ENCODE measurements at regions not wholly inside any gene's neighbourhood (a gene's known extent, or its start where the extent isn't known, plus 50 kb on each side); places are given as distances from the start of the nearest gene placed in this dataset.

- POLR2A ChIA-PET, result no interaction called here
- no peaks in the 10 kb centered on the region for H3K36me3 Mint-ChIP-seq
- peaks cover 0 to 11% (median 2%) of the 10 kb centered on the region in 11 donors for H3K9me3 Mint-ChIP-seq
- peaks cover 0 to 9% (median 0%) of the 10 kb centered on the region in 5 donors for H3K27me3 Mint-ChIP-seq
- H3K27ac Mint-ChIP-seq, result no peak overlapping the region
- CTCF ChIA-PET, result no interaction called here
- Histone ChIP-seq H3K9me3 (ENCODE audit: control insufficient read depth in 2 of 3, low read length in 3 of 3) (no peaks in the 10 kb centered on the region), H3K4me3 (ENCODE audit: low read length) (no peak overlapping the region), H3K27ac (ENCODE audit: low read depth, low read length) (no peak overlapping the region), H3K27me3 (ENCODE audit: control insufficient read depth in 2 of 2, insufficient read depth in 2 of 2, low read length in 2 of 2) (no peaks in the 10 kb centered on the region), H3K4me1 (ENCODE audit: control insufficient read depth in 2 of 2, insufficient read depth in 2 of 2, low read length in 2 of 2) (no peaks in the 10 kb centered on the region), H3K36me3 (ENCODE audit: control insufficient read depth in 2 of 3, insufficient read depth in 3 of 3, low read length in 3 of 3) (no peaks in the 10 kb centered on the region)
- no peak overlapping the region for H3K4me3 Mint-ChIP-seq
- ATAC-seq, result no peak
- no peaks in the 10 kb centered on the region for H3K4me1 Mint-ChIP-seq
- no peak for DNase-seq
- intact Hi-C loops (cut with micrococcal nuclease), result no loop called here
These were observed 471.0 kb upstream of the SEMA6D start for GRCh38 chr15:47246317-47246716.

GRCh38 chr15:47258521-47258920 lies 458.8 kb upstream of the SEMA6D start:
- ATAC-seq (no peak), DNase-seq (no peak)
- H3K36me3 Mint-ChIP-seq, result no peaks in the 10 kb centered on the region
- Histone ChIP-seq H3K4me3 (ENCODE audit: low read length) (no peak overlapping the region), H3K36me3 (ENCODE audit: control insufficient read depth in 2 of 3, insufficient read depth in 3 of 3, low read length in 3 of 3) (no peaks in the 10 kb centered on the region), H3K4me1 (ENCODE audit: control insufficient read depth in 2 of 2, insufficient read depth in 2 of 2, low read length in 2 of 2) (no peaks in the 10 kb centered on the region), H3K9me3 (ENCODE audit: control insufficient read depth in 2 of 3, low read length in 3 of 3) (no peaks in the 10 kb centered on the region), H3K27me3 (ENCODE audit: control insufficient read depth in 2 of 2, insufficient read depth in 2 of 2, low read length in 2 of 2) (no peaks in the 10 kb centered on the region), H3K27ac (ENCODE audit: low read depth, low read length) (no peak overlapping the region)
- H3K9me3 Mint-ChIP-seq, result peaks cover 8 to 26% (median 14%) of the 10 kb centered on the region in 11 donors
- intact Hi-C loops (cut with micrococcal nuclease), result no loop called here
- no peak overlapping the region for H3K4me3 Mint-ChIP-seq
- H3K4me1 Mint-ChIP-seq, result no peaks in the 10 kb centered on the region
- H3K27ac Mint-ChIP-seq, result no peak overlapping the region
- ChIA-PET CTCF (no interaction called here), POLR2A (no interaction called here)
- H3K27me3 Mint-ChIP-seq, result peaks cover 0 to 12% (median 4%) of the 10 kb centered on the region in 5 donors

GRCh38 chr15:47265686-47266085 lies 451.6 kb upstream of the SEMA6D start:
- H3K4me1 Mint-ChIP-seq, result no peaks in the 10 kb centered on the region
- H3K4me3 Mint-ChIP-seq, result no peak overlapping the region
- no peak overlapping the region for H3K4me3 ChIP-seq (ENCODE audit: low read length)
- POLR2A ChIA-PET, result no interaction called here
- H3K36me3 ChIP-seq (ENCODE audit: control insufficient read depth in 2 of 3, insufficient read depth in 3 of 3, low read length in 3 of 3), result no peaks in the 10 kb centered on the region
- no peak overlapping the region for H3K27ac Mint-ChIP-seq
- intact Hi-C loops (cut with micrococcal nuclease), result no loop called here
- no peak for ATAC-seq
- CTCF ChIA-PET, result no interaction called here
- no peaks in the 10 kb centered on the region for H3K36me3 Mint-ChIP-seq
- no peak for DNase-seq
- no peaks in the 10 kb centered on the region for H3K9me3 ChIP-seq (ENCODE audit: control insufficient read depth in 2 of 3, low read length in 3 of 3)
- H3K27me3 Mint-ChIP-seq, result peaks cover 0 to under 1% (median 0%) of the 10 kb centered on the region in 5 donors
- no peaks in the 10 kb centered on the region for H3K4me1 ChIP-seq (ENCODE audit: control insufficient read depth in 2 of 2, insufficient read depth in 2 of 2, low read length in 2 of 2)
- no peak overlapping the region for H3K27ac ChIP-seq (ENCODE audit: low read depth, low read length)
- no peaks in the 10 kb centered on the region for H3K27me3 ChIP-seq (ENCODE audit: control insufficient read depth in 2 of 2, insufficient read depth in 2 of 2, low read length in 2 of 2)
- peaks cover 5 to 13% (median 8%) of the 10 kb centered on the region in 11 donors for H3K9me3 Mint-ChIP-seq

- POLR2A ChIA-PET, result no interaction called here
- Histone ChIP-seq H3K9me3 (ENCODE audit: control insufficient read depth in 2 of 3, low read length in 3 of 3) (no peaks in the 10 kb centered on the region), H3K36me3 (ENCODE audit: control insufficient read depth in 2 of 3, insufficient read depth in 3 of 3, low read length in 3 of 3) (no peaks in the 10 kb centered on the region), H3K4me1 (ENCODE audit: control insufficient read depth in 2 of 2, insufficient read depth in 2 of 2, low read length in 2 of 2) (no peaks in the 10 kb centered on the region), H3K27ac (ENCODE audit: low read depth, low read length) (no peak overlapping the region), H3K4me3 (ENCODE audit: low read length) (no peak overlapping the region), H3K27me3 (ENCODE audit: control insufficient read depth in 2 of 2, insufficient read depth in 2 of 2, low read length in 2 of 2) (no peaks in the 10 kb centered on the region)
- peaks cover 0 to 3% (median 0%) of the 10 kb centered on the region in 5 donors for H3K27me3 Mint-ChIP-seq
- no peak for DNase-seq
- H3K27ac Mint-ChIP-seq, result no peak overlapping the region
- no peaks in the 10 kb centered on the region for H3K4me1 Mint-ChIP-seq
- H3K36me3 Mint-ChIP-seq, result no peaks in the 10 kb centered on the region
- peaks cover 5 to 16% (median 8%) of the 10 kb centered on the region in 11 donors for H3K9me3 Mint-ChIP-seq
- H3K4me3 Mint-ChIP-seq, result no peak overlapping the region
- CTCF ChIA-PET, result no interaction called here
- no peak for ATAC-seq
- intact Hi-C loops (cut with micrococcal nuclease), result no loop called here
These were observed 450.7 kb upstream of the SEMA6D start for GRCh38 chr15:47266566-47266965.

- POLR2A ChIA-PET, result no interaction called here
- Histone ChIP-seq H3K36me3 (ENCODE audit: control insufficient read depth in 2 of 3, insufficient read depth in 3 of 3, low read length in 3 of 3) (no peaks in the 10 kb centered on the region), H3K27ac (ENCODE audit: low read depth, low read length) (no peak overlapping the region), H3K4me1 (ENCODE audit: control insufficient read depth in 2 of 2, insufficient read depth in 2 of 2, low read length in 2 of 2) (no peaks in the 10 kb centered on the region), H3K27me3 (ENCODE audit: control insufficient read depth in 2 of 2, insufficient read depth in 2 of 2, low read length in 2 of 2) (no peaks in the 10 kb centered on the region), H3K4me3 (ENCODE audit: low read length) (no peak overlapping the region), H3K9me3 (ENCODE audit: control insufficient read depth in 2 of 3, low read length in 3 of 3) (no peaks in the 10 kb centered on the region)
- Mint-ChIP-seq H3K27ac (no peak overlapping the region), H3K9me3 (peaks cover 2 to 21% (median 7%) of the 10 kb centered on the region in 11 donors), H3K36me3 (no peaks in the 10 kb centered on the region), H3K4me3 (no peak overlapping the region), H3K27me3 (peaks cover 0 to 3% (median 0%) of the 10 kb centered on the region in 5 donors), H3K4me1 (no peaks in the 10 kb centered on the region)
- intact Hi-C loops (cut with micrococcal nuclease), result no loop called here
- CTCF ChIA-PET, result no interaction called here
- ATAC-seq (no peak), DNase-seq (no peak)
These were observed 443.4 kb upstream of the SEMA6D start for GRCh38 chr15:47273864-47274263.

GRCh38 chr15:47283246-47283645 lies 434.1 kb upstream of the SEMA6D start:
- peaks cover 0 to 18% (median 5%) of the 10 kb centered on the region in 11 donors for H3K9me3 Mint-ChIP-seq
- no peaks in the 10 kb centered on the region for H3K36me3 Mint-ChIP-seq
- H3K27me3 Mint-ChIP-seq, result peaks cover 0 to 15% (median 0%) of the 10 kb centered on the region in 5 donors
- Histone ChIP-seq H3K9me3 (ENCODE audit: control insufficient read depth in 2 of 3, low read length in 3 of 3) (no peaks in the 10 kb centered on the region), H3K4me1 (ENCODE audit: control insufficient read depth in 2 of 2, insufficient read depth in 2 of 2, low read length in 2 of 2) (no peaks in the 10 kb centered on the region), H3K27me3 (ENCODE audit: control insufficient read depth in 2 of 2, insufficient read depth in 2 of 2, low read length in 2 of 2) (no peaks in the 10 kb centered on the region), H3K4me3 (ENCODE audit: low read length) (no peak overlapping the region), H3K27ac (ENCODE audit: low read depth, low read length) (no peak overlapping the region), H3K36me3 (ENCODE audit: control insufficient read depth in 2 of 3, insufficient read depth in 3 of 3, low read length in 3 of 3) (no peaks in the 10 kb centered on the region)
- POLR2A ChIA-PET, result no interaction called here
- DNase-seq, result no peak
- intact Hi-C loops (cut with micrococcal nuclease), result no loop called here
- CTCF ChIA-PET, result no interaction called here
- ATAC-seq, result no peak
- H3K4me3 Mint-ChIP-seq, result no peak overlapping the region
- H3K27ac Mint-ChIP-seq, result no peak overlapping the region
- H3K4me1 Mint-ChIP-seq, result no peaks in the 10 kb centered on the region

GRCh38 chr15:47288794-47289193 lies 428.5 kb upstream of the SEMA6D start:
- H3K9me3 ChIP-seq (ENCODE audit: control insufficient read depth in 2 of 3, low read length in 3 of 3), result no peaks in the 10 kb centered on the region

More at GRCh38 chr15:47288794-47289193, 428.5 kb upstream of the SEMA6D start:
- Mint-ChIP-seq H3K27ac (no peak overlapping the region), H3K4me3 (no peak overlapping the region), H3K9me3 (peaks cover 0 to 12% (median 3%) of the 10 kb centered on the region in 11 donors), H3K36me3 (no peaks in the 10 kb centered on the region), H3K27me3 (peaks cover 0 to 5% (median 0%) of the 10 kb centered on the region in 5 donors), H3K4me1 (peaks cover 0 to 1% (median 0%) of the 10 kb centered on the region in 7 donors)
- no peak overlapping the region for H3K27ac ChIP-seq (ENCODE audit: low read depth, low read length)
- CTCF ChIA-PET, result no interaction called here
- no peaks in the 10 kb centered on the region for H3K36me3 ChIP-seq (ENCODE audit: control insufficient read depth in 2 of 3, insufficient read depth in 3 of 3, low read length in 3 of 3)
- H3K4me3 ChIP-seq (ENCODE audit: low read length), result no peak overlapping the region
- intact Hi-C loops (cut with micrococcal nuclease), result no loop called here
- H3K27me3 ChIP-seq (ENCODE audit: control insufficient read depth in 2 of 2, insufficient read depth in 2 of 2, low read length in 2 of 2), result no peaks in the 10 kb centered on the region
- ATAC-seq (no peak), DNase-seq (no peak)
- POLR2A ChIA-PET, result no interaction called here
- H3K4me1 ChIP-seq (ENCODE audit: control insufficient read depth in 2 of 2, insufficient read depth in 2 of 2, low read length in 2 of 2), result no peaks in the 10 kb centered on the region

Measured in naive thymus-derived CD4-positive, alpha-beta T cell (primary cell).